Common myeloid progenitor, CD34-positive (primary cell): ENCODE measurements at regions not wholly inside any gene's neighbourhood (a gene's known extent, or its start where the extent isn't known, plus 50 kb on each side); places are given as distances from the start of the nearest gene placed in this dataset.
A peak's percentile ranks its signal among the peaks of the same experiment; 100 is the strongest.

ENCODE experiments used
- CTCF ChIA-PET: fragments of 350-600 bp; sonication (Branson Sonifier 250); formaldehyde crosslinking; loops from one replicate; lab custom pipeline; 2021; ENCODE audit warnings: antibody characterized with exemption; lab: Charles Lee
- POLR2A ChIA-PET: fragments of 350-600 bp; sonication (Branson Sonifier 250); formaldehyde crosslinking; loops from one replicate; lab custom pipeline; 2021; ENCODE audit warnings: antibody characterized with exemption; lab: Charles Lee
- DNase-seq, 3 donors: peaks; one replicate each; pipeline versions ENCODE4 v3.0.0 to v3.0.0-alpha.2; 2013
- H3K27ac ChIP-seq, 2 experiments: 1 replicate in 1 of 2; 2 replicates in 1 of 2; pipeline ENCODE4 v1.7.0; 2013; ENCODE audit warnings: inconsistent platforms in 2 of 2, low read length in 2 of 2, mild to moderate bottlenecking in 2 of 2, low read depth in 1 of 2, moderate library complexity in 1 of 2; ENCODE audit not compliant: severe bottlenecking in 2 of 2, insufficient read depth in 1 of 2, poor library complexity in 1 of 2
- H3K27me3 ChIP-seq, 5 experiments: replicated peaks in 2 of 5; 1 replicate in 3 of 5; 2 replicates in 2 of 5; pipeline versions ENCODE4 v1.6.1 to v1.7.0; 2013; ENCODE audit warnings: low read length in 4 of 5, mild to moderate bottlenecking in 2 of 5, moderate library complexity in 2 of 5, inconsistent platforms in 1 of 5; ENCODE audit not compliant: insufficient read depth in 5 of 5, control insufficient read depth in 4 of 5
- H3K36me3 ChIP-seq, 4 experiments: 1 replicate in 2 of 4; 2 replicates in 2 of 4; pipeline versions ENCODE4 v1.6.1 to v1.7.0; 2013; ENCODE audit warnings: low read length in 3 of 4, control low read depth in 1 of 4, mild to moderate bottlenecking in 1 of 4; ENCODE audit not compliant: control insufficient read depth in 4 of 4, insufficient read depth in 4 of 4
- H3K4me1 ChIP-seq, 4 experiments: 1 replicate in 3 of 4; 2 replicates in 1 of 4; pipeline versions ENCODE4 v1.6.1 to v1.7.1; 2013; ENCODE audit warnings: low read length in 3 of 4, mild to moderate bottlenecking in 3 of 4, control low read depth in 1 of 4, inconsistent platforms in 1 of 4, moderate library complexity in 1 of 4; ENCODE audit not compliant: control insufficient read depth in 4 of 4, insufficient read depth in 4 of 4; ENCODE audit errors: control extremely low read depth in 1 of 4
- H3K4me3 ChIP-seq, 7 experiments: 1 replicate in 4 of 7; 2 replicates in 3 of 7; pipeline versions ENCODE4 v1.5.1 to v1.7.0; 2013; ENCODE audit warnings: mild to moderate bottlenecking in 7 of 7, low read length in 6 of 7, moderate library complexity in 6 of 7, inconsistent platforms in 2 of 7, low read depth in 2 of 7, control low read depth in 1 of 7; ENCODE audit not compliant: insufficient read depth in 4 of 7, control insufficient read depth in 1 of 7; ENCODE audit errors: extremely low read depth in 1 of 7
- H3K9me3 ChIP-seq, 5 experiments: 1 replicate in 4 of 5; 2 replicates in 1 of 5; pipeline versions ENCODE4 v1.6.1 to v1.7.1; 2013; ENCODE audit warnings: low read length in 4 of 5, mild to moderate bottlenecking in 2 of 5, inconsistent platforms in 1 of 5, low read depth in 1 of 5, moderate library complexity in 1 of 5; ENCODE audit not compliant: control insufficient read depth in 4 of 5, insufficient read depth in 2 of 5; ENCODE audit errors: control extremely low read depth in 1 of 5
- WGBS: methylation state at CpG from one replicate; pipeline ENCODE4 v1.1.5; 2013; ENCODE audit not compliant: insufficient coverage; 5-methylcytosine and 5-hydroxymethylcytosine counted together

DNA sequence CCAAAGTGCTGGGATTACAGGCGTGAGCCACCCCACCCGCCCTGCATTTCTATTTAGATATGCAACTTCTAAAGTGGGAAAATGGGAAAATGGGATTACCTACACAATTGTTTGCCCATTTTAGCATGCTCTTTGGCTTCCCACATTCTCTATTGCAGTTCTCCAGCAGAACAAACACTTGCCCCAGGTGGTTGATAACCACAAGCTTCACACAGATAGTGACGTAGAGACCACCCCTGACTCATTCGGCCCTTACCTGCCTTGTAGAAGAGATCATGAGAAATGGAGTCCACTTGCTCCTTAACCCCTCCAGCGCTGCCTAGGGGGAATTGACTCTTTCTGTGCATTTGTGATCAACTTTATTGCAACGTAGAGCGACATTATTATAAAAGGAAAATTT, 83.2 kb upstream of the RAP2B start:
- no peak for DNase-seq
- no peaks in the 10 kb centered on the region for H3K36me3 ChIP-seq
- CTCF ChIA-PET, result no interaction called here
- 94% methylated on average over 5 of the region's 7 CpGs for WGBS
- peaks cover 0 to 5% (median 0%) of the 10 kb centered on the region in 4 experiments for H3K4me1 ChIP-seq
- no peak overlapping the region for H3K4me3 ChIP-seq
- no peaks in the 10 kb centered on the region for H3K27me3 ChIP-seq
- no peaks in the 10 kb centered on the region for H3K9me3 ChIP-seq
- POLR2A ChIA-PET, result no interaction called here
- no peak overlapping the region for H3K27ac ChIP-seq

DNA sequence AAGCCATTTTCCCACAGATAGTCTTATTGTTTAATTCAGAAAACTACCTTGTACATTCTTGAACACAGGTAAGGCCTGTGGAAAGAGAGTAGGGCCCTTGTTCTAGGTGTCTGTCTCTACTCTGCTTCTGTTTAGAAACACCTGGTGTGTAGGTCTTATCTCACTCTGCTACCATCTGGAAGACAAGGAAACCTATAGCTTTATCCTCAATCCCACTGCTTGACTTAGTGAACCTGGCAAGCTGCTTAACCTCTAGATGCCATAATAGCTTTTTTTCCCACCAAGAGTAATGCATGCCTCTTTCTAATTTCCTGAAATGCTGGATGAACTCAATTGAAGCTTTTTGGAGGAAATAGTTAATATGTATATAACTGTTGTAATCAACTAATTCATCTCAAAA, 82.6 kb upstream of the RAP2B start:
- POLR2A ChIA-PET, result no interaction called here

DNA sequence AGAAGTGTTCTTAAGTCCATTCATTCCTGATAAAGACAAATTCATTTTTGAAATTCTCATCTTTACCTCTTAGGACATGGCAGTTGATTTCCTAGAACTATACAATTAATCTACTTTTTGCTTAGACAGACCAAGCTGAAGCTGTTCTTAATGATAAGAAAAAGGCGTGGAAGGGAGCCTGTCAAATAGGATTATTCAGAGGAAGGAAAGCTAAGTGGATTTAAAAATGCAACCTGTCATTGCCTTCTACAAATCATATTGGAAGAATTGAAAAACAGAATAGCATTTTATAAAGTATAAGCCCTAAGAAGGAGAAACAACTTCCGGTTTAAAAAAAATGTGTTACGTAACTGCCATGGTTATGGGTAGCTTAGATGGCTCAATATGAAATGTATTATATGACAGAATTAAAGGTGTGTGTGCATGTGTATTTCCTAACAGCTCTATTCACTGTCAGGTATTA, 81.2 kb upstream of the RAP2B start:
- H3K27me3 ChIP-seq, result no peaks in the 10 kb centered on the region
- no peaks in the 10 kb centered on the region for H3K36me3 ChIP-seq
- no CpG with 5 or more reads among the region's 3 CpGs for WGBS
- ChIA-PET CTCF (interaction anchor here (1.0 kb wide), 1 partner anchor 54 kb away, joined by 3 read pairs; no protein-coding TSS in a partner anchor), POLR2A (interaction anchor here (0.6 kb wide), 1 partner anchor 29 kb away, joined by 3 read pairs; no protein-coding TSS in a partner anchor)
- H3K9me3 ChIP-seq, result no peaks in the 10 kb centered on the region
- H3K4me3 ChIP-seq, result no peak overlapping the region
- H3K4me1 ChIP-seq, result peaks cover 0 to 5% (median 0%) of the 10 kb centered on the region in 4 experiments
- DNase-seq, result peak; percentile 15 to 73 (median 55)
- no peak overlapping the region for H3K27ac ChIP-seq

More for the DNA sequence above, 82.6 kb upstream of the RAP2B start:
- peaks cover 0 to 5% (median 0%) of the 10 kb centered on the region in 4 experiments for H3K4me1 ChIP-seq
- no peak for DNase-seq
- no peaks in the 10 kb centered on the region for H3K27me3 ChIP-seq
- H3K9me3 ChIP-seq, result no peaks in the 10 kb centered on the region
- CTCF ChIA-PET, result no interaction called here
- H3K4me3 ChIP-seq, result no peak overlapping the region
- H3K36me3 ChIP-seq, result no peaks in the 10 kb centered on the region
- no peak overlapping the region for H3K27ac ChIP-seq

DNA sequence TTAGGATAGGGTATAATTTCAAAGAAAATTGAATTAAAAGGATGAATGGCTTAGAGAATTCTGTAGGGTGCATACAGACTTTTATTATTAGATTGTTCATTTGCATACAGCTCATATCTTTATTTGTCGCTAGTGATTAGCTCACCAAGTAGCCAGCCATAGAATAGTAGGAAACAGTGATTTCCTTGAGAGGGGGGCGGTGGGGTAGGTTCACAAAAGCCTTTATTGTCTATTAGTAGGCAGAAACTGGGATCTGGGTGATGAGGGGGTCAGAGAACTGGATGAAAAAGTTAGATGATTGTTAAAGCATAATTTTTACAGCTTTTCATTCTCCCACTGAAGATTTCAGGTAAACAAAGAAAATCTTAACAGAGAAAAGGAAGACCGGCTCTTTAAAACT, 77.6 kb upstream of the RAP2B start:
- Histone ChIP-seq H3K36me3 (no peaks in the 10 kb centered on the region), H3K27ac (no peak overlapping the region), H3K4me3 (no peak overlapping the region), H3K27me3 (no peaks in the 10 kb centered on the region), H3K9me3 (no peaks in the 10 kb centered on the region), H3K4me1 (peaks cover 0 to 5% (median 0%) of the 10 kb centered on the region in 4 experiments)
- DNase-seq, result no peak
- POLR2A ChIA-PET, result no interaction called here
- WGBS, result no CpG with 5 or more reads among the region's 3 CpGs
- CTCF ChIA-PET, result no interaction called here

DNA sequence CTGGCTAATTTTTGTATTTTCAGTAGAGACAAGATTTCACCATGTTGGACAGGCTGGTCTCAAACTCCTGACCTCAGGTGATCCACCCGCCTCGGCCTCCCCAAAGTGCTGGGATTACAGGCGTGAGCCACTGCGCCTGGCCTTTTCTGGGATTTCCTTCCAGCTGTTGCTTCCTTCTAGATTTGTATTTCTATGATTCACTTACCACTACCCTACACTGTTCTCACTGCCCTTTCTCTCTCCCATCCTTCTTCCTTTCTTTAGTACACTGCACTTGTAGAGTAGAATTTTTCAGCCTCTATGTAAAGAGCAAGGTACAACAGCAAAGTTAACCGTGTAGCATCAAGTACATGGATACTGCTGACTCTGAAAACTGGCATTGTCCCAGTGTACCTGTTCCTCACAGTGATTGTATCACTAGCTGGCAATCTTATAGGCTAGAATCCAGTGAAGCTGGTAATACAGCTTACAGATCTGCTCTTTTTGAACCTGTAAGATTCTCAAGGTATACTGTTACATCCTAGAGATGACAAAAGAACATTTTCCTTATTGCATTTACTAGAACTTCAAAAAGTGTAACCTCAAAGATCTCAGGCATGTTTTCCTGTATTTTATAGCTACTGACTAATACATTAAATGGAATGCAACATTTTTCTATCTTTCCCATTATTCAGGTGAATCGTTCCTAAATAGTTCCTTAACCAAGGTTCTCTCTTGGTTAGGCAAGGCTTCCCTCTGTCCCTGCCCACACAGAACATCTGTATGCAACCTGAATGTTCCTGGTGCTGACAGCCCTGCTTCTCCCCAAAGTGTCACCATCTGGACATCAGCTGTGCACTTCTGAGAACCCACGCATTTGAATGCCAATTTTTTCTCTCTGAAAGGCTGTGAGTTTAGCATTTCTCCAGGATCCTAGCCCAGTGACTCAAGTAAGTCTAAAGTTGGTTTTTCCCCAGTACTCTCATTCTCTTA, 74.1 kb upstream of the RAP2B start:
- POLR2A ChIA-PET, result interaction anchor here (0.6 kb wide), 2 partner anchors 24 to 45 kb away, joined by 3 to 6 read pairs; no protein-coding TSS in a partner anchor
- H3K27me3 ChIP-seq, result no peaks in the 10 kb centered on the region
- H3K4me1 ChIP-seq, result no peaks in the 10 kb centered on the region
- H3K9me3 ChIP-seq, result no peaks in the 10 kb centered on the region
- H3K4me3 ChIP-seq, result no peak overlapping the region
- CTCF ChIA-PET, result interaction anchor here (0.6 kb wide), 1 partner anchor 906 kb away, joined by 3 read pairs; no protein-coding TSS in a partner anchor
- DNase-seq, result no peak
- no peak overlapping the region for H3K27ac ChIP-seq
- H3K36me3 ChIP-seq, result no peaks in the 10 kb centered on the region
- 90% methylated on average over 7 of the region's 7 CpGs for WGBS

DNA sequence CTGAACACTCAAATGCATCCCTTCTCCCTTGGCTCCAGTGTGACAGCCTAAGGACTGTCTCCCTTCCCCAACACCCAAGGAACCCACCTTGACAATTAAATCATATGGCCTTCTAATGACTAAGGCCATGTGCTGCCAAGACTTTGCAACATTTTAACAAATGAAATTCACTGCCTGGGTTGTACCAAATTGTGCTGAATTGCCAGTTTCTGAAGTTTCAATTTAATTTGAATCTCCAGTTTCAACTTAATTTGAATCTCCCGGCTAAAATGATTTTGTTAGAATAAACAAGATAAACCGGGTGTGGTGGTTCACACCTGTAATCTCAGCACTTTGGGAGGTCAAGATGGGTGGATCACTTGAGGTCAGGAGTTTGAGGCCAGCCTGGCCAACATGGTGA, 72.4 kb upstream of the RAP2B start:
- CTCF ChIA-PET, result no interaction called here
- Histone ChIP-seq H3K4me1 (peaks cover 0 to 5% (median 0%) of the 10 kb centered on the region in 4 experiments), H3K36me3 (no peaks in the 10 kb centered on the region), H3K27ac (no peak overlapping the region), H3K4me3 (no peak overlapping the region), H3K27me3 (no peaks in the 10 kb centered on the region), H3K9me3 (no peaks in the 10 kb centered on the region)
- DNase-seq, result no peak
- 100% methylated on average over 2 of the region's 2 CpGs for WGBS
- POLR2A ChIA-PET, result no interaction called here

DNA sequence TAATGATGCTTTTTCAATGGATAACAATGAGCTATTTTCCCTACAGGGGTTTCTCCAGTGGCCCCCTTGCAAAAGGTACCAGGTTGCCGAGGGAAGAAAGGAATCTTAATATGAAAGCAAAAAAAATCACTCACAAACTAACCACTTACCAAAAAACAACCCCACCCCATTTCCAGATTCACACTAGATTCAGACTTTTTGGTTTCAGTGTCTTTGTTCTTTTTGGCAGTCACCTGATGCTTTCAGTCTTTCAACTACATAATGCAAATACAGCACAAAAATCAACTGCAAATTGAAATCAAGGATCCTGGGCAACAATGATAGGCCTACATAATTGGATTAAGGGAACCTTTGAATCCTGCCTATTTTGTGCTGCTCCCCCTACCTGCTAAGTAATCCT, 71.1 kb upstream of the RAP2B start:
- Histone ChIP-seq H3K27me3 (no peaks in the 10 kb centered on the region), H3K4me1 (peaks cover 0 to 5% (median 0%) of the 10 kb centered on the region in 4 experiments), H3K4me3 (no peak overlapping the region), H3K36me3 (no peaks in the 10 kb centered on the region), H3K9me3 (no peaks in the 10 kb centered on the region), H3K27ac (no peak overlapping the region)
- ChIA-PET CTCF (interaction anchor here (1.2 kb wide), 1 partner anchor 9 kb away, joined by 3 read pairs; no protein-coding TSS in a partner anchor), POLR2A (no interaction called here)
- no peak for DNase-seq
- WGBS, result 100% methylated on average over 1 of the region's 1 CpG
